ENCODE measurements at regions not wholly inside any gene's neighbourhood (a gene's known extent, or its start where the extent isn't known, plus 50 kb on each side); places are given as distances from the start of the nearest gene placed in this dataset.
"Not testable (repeated sequence)": the region's sequence is repeated elsewhere in the genome, so short reads cannot be mapped to it uniquely, and the experiment has no call there.

DNA sequence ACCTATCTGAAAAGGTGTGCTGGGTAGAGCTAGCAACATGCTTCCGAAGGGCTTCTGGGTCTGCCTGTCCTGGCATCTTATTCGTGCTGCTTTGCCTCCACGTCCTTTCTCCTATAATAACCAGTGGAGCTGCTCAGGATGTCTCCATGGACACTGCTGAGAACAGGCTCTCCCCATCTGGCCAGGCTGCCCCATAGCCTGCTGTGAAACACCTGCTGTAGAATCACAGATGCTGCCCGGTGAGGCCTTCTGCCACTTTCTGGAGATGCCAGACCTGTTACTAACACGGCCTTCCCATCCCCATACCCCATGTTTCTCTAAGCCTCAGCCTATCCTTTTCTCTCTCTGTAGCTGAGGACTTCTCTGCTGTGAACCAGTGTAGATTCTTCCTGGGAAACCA lies 120.5 kb downstream of the IER5 start:
- TF ChIP-seq, protein P1, sequence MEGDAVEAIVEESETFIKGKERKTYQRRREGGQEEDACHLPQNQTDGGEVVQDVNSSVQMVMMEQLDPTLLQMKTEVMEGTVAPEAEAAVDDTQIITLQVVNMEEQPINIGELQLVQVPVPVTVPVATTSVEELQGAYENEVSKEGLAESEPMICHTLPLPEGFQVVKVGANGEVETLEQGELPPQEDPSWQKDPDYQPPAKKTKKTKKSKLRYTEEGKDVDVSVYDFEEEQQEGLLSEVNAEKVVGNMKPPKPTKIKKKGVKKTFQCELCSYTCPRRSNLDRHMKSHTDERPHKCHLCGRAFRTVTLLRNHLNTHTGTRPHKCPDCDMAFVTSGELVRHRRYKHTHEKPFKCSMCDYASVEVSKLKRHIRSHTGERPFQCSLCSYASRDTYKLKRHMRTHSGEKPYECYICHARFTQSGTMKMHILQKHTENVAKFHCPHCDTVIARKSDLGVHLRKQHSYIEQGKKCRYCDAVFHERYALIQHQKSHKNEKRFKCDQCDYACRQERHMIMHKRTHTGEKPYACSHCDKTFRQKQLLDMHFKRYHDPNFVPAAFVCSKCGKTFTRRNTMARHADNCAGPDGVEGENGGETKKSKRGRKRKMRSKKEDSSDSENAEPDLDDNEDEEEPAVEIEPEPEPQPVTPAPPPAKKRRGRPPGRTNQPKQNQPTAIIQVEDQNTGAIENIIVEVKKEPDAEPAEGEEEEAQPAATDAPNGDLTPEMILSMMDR (IDR thresholded peaks at IDR 0.05; ENCODE audit: low read depth, low read length), result no peak
- H3K4me3 ChIP-seq (ENCODE audit: low read depth, low read length), result no peak overlapping the region
- in situ Hi-C loops (cut with HindIII; ENCODE audit: low sequenced_read_pairs), result loop anchor here (25.0 kb wide), 1 partner anchor 203 kb away; no protein-coding TSS in a partner anchor
- DNase-seq (ENCODE audit: low read depth, low spot score), result no peak

DNA sequence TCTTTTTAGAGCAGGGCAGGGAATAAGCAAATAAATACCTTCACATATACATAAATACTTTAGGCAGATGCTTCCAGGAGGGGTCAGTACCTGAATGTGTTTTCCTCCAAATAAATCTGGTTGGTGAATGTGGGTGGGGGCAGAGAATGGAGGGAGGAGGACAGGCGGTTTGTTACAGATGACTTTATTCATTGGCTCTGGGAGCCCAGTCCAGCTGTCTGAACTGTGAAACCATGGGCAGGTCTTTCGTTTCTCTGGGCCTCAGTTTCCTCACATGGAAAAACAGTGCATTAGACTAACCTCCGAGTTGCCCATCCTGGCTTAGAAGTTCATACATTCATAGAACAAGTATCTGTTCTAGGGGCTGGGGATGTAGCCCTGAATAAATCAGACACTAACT lies 124.6 kb downstream of the IER5 start:
- in situ Hi-C loops (cut with HindIII; ENCODE audit: low sequenced_read_pairs), result loop anchor here (25.0 kb wide), 1 partner anchor 199 kb away; no protein-coding TSS in a partner anchor
- no peak for DNase-seq (ENCODE audit: low read depth, low spot score)
- TF ChIP-seq, protein P1 (IDR thresholded peaks at IDR 0.05; ENCODE audit: low read depth, low read length), result no peak
- no peak overlapping the region for H3K4me3 ChIP-seq (ENCODE audit: low read depth, low read length)

DNA sequence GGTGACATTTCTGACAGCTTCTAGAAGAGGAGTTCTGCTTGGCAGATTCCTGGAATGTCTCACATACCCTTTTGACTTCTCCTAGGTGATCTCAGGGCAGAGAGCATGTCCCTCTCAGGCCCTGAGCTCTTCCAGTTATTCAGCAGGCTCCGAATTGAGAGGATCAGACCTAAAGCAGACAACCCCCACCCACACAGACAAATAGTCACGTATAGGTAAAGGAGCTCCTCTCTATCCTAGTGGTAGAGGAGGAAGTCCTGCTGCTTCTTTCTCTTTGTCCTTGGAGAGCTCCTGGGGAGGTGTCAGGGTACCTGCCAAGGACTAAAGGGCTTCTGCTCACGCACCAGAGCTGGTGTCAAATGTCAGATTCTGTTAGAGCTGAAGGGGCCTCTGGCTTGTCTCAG lies 128.1 kb downstream of the IER5 start:
- in situ Hi-C loops (cut with HindIII; ENCODE audit: low sequenced_read_pairs), result loop anchor here (25.0 kb wide), 1 partner anchor 196 kb away; no protein-coding TSS in a partner anchor
- TF ChIP-seq, protein P1 (IDR thresholded peaks at IDR 0.05; ENCODE audit: low read depth, low read length), result no peak
- H3K4me3 ChIP-seq (ENCODE audit: low read depth, low read length), result no peak overlapping the region
- DNase-seq (ENCODE audit: low read depth, low spot score), result no peak

DNA sequence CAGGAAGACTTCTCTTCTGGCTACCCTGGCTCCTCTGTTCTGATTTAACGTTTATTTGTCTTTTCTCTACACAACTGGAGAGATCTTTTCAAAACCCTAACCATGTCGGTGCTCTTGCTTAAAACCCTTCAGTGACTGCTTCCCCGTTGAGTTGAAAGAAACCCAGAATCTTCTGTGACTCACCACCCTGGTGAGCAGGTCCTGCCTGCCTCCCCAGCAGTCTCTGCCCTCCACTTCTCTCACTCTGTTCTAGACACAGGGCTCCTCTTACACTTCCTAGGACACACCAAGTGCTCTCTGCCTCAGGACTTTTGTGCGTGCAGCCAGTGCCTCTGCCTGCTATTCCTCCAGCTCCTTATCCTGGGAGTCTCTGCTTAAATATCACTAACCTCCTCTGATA lies 131.4 kb downstream of the IER5 start:
- TF ChIP-seq, protein P1 (IDR thresholded peaks at IDR 0.05; ENCODE audit: low read depth, low read length), result no peak
- in situ Hi-C loops (cut with HindIII; ENCODE audit: low sequenced_read_pairs), result loop anchor here (25.0 kb wide), 1 partner anchor 192 kb away; no protein-coding TSS in a partner anchor
- no peak for DNase-seq (ENCODE audit: low read depth, low spot score)

DNA sequence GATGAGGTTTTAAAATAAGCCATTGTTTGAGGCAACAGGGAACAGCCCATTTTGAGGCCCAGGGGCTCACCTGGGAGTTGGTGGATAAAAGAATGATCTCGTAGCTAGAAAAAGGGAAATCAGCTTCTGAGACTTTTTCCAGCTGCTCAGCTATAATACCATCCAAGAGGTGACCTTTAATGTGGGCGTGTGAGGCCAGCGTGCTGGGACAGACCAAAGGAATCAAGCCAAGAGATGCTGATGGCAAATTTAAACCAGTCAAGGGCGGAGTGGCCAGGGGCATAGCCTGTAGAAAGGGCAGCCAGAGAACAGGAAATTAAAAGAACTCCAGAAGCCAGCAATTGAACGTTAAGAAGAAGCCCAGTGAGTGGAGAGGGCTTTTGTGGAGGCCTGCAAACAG lies 132.6 kb downstream of the IER5 start:
- in situ Hi-C loops (cut with HindIII; ENCODE audit: low sequenced_read_pairs), result loop anchor here (25.0 kb wide), 1 partner anchor 191 kb away; no protein-coding TSS in a partner anchor
- DNase-seq (ENCODE audit: low read depth, low spot score), result no peak
- TF ChIP-seq, protein P1 (IDR thresholded peaks at IDR 0.05; ENCODE audit: low read depth, low read length), result no peak
- no peak overlapping the region for H3K4me3 ChIP-seq (ENCODE audit: low read depth, low read length)

More for the DNA sequence above, 131.4 kb downstream of the IER5 start:
- H3K4me3 ChIP-seq (ENCODE audit: low read depth, low read length), result no peak overlapping the region

DNA sequence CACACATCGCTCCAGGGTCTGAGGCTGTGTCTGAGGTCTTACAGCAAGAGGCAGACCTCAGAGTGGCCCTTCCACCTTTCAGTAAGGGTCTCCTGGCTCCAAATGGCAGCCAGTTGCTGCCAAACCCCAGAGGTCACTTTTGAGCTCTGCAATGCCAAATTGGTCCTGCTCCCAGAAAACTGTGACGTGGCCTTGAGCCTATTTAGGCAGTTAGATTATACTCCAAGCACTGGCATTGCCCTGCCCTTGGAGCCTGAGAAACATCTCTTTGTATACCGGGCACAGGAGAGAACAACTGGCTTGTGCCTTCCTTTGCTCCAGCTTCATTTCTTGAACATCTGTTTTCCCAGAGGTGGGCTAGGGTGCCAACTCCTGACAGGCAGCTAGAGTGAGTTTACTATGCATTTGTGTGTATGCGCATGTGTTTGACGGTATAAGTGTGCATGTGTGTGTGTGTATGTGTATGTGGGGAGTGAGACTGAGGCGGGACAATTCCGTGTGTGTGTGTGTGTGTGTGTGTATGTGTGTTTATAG lies 134.5 kb downstream of the IER5 start:
- in situ Hi-C loops (cut with HindIII; ENCODE audit: low sequenced_read_pairs), result loop anchor here (25.0 kb wide), 1 partner anchor 189 kb away; no protein-coding TSS in a partner anchor
- TF ChIP-seq, protein P1 (IDR thresholded peaks at IDR 0.05; ENCODE audit: low read depth, low read length), result no peak
- no peak overlapping the region for H3K4me3 ChIP-seq (ENCODE audit: low read depth, low read length)
- no peak for DNase-seq (ENCODE audit: low read depth, low spot score)

DNA sequence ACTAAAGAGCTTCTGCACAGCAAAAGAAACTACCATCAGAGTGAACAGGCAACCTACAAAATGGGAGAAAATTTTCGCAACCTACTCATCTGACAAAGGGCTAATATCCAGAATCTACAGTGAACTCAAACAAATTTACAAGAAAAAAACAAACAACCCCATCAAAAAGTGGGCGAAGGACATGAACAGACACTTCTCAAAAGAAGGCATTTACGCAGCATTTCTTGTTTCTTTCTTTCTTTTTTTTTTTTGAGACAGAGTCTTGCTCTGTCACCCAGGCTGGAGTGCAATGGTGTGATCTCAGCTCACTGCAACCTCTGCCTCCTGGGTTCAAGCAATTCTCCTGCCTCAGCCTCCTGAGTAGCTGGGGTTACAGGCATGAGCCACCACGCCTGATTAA lies 138.2 kb downstream of the IER5 start:
- DNase-seq (ENCODE audit: low read depth, low spot score); H3K4me3 ChIP-seq (ENCODE audit: low read depth, low read length); in situ Hi-C loops (cut with HindIII; ENCODE audit: low sequenced_read_pairs): not testable (repeated sequence)
